ENCODE measurements at regions not wholly inside any gene's neighbourhood (a gene's known extent, or its start where the extent isn't known, plus 50 kb on each side); places are given as distances from the start of the nearest gene placed in this dataset.

- peaks cover 4% of the 10 kb centered on the region; the same call in 1 of the 3 replicates for H3K9me3 Mint-ChIP-seq
Observed at GRCh38 chr16:13838401-13839190, 81.4 kb upstream of the ERCC4 start.

More at GRCh38 chr16:13838401-13839190, 81.4 kb upstream of the ERCC4 start:
- no peaks in the 10 kb centered on the region for H3K79me2 ChIP-seq (replicated peaks; ENCODE audit: insufficient read depth)
- no peaks in the 10 kb centered on the region for H3F3A ChIP-seq (replicated peaks; ENCODE audit: low read depth)
- no peak overlapping the region for H3K4me2 ChIP-seq
- no peak for DNase-seq (ENCODE audit: low spot score)
- TF ChIP-seq ETS1 (IDR thresholded peaks at IDR 0.05) (no peak), CREB1 (CRISPR knock-in tag; IDR thresholded peaks at IDR 0.05; ENCODE audit: low read depth) (no peak), ZNF331 (CRISPR knock-in tag; IDR thresholded peaks at IDR 0.05; ENCODE audit: low read depth) (no peak), CTCF (conservative IDR thresholded peaks at IDR 0.05; ENCODE audit: low read depth in 2 of 2) (no peak), ZNF114 (CRISPR knock-in tag; IDR thresholded peaks at IDR 0.05) (no peak), EZH2 (IDR thresholded peaks at IDR 0.05; ENCODE audit: low read depth, unreplicated experiment) (no peak), STAT1 (IDR thresholded peaks at IDR 0.05; ENCODE audit: unreplicated experiment) (no peak), JUNB (IDR thresholded peaks at IDR 0.05; ENCODE audit: unreplicated experiment) (no peak), REST (IDR thresholded peaks at IDR 0.05; ENCODE audit: unreplicated experiment) (no peak), EZH2phosphoT487 (IDR thresholded peaks at IDR 0.05; ENCODE audit: unreplicated experiment) (no peak), POLR2AphosphoS5 (IDR thresholded peaks at IDR 0.05; ENCODE audit: low read depth) (no peak), ZNF462 (CRISPR knock-in tag; IDR thresholded peaks at IDR 0.05) (no peak), NANOG (IDR thresholded peaks at IDR 0.05; ENCODE audit: borderline replicate concordance) (no peak)
- H3K9me2 ChIP-seq (ENCODE audit: insufficient read depth) = 0 out of 2 replicates have a peak, but pooled peaks cover 2% of the 10 kb centered on the region
- H3K27me3 ChIP-seq (ENCODE audit: insufficient read depth) = no peaks in the 10 kb centered on the region
- no peaks in the 10 kb centered on the region for H4K20me1 ChIP-seq (replicated peaks; ENCODE audit: insufficient read depth)
- Mint-ChIP-seq H3K27ac (no peak overlapping the region), H3K36me3 (ENCODE audit: low read depth) (no peaks in the 10 kb centered on the region), H3K4me1 (no peaks in the 10 kb centered on the region), H3K4me3 (no peak overlapping the region), H3K27me3 (ENCODE audit: insufficient read depth, low read depth, poor library complexity) (peaks cover 3% of the 10 kb centered on the region)
- H3K4me1 ChIP-seq (ENCODE audit: insufficient read depth) = no peaks in the 10 kb centered on the region
- H3K27ac ChIP-seq (ENCODE audit: low read depth) = no peak overlapping the region
- H3K4me3 ChIP-seq = no peak overlapping the region
- no peaks in the 10 kb centered on the region for H3K36me3 ChIP-seq (ENCODE audit: insufficient read depth)
- no peak overlapping the region for H2AFZ ChIP-seq
- ATAC-seq = no peak
